ENCODE measurements at regions not wholly inside any gene's neighbourhood (a gene's known extent, or its start where the extent isn't known, plus 50 kb on each side); places are given as distances from the start of the nearest gene placed in this dataset.

- no peak overlapping the region for H3K4me3 ChIP-seq (ENCODE audit: low read depth, low read length)
- ChIA-PET POLR2A (no interaction called here), CTCF (no interaction called here)
- H3K27ac ChIP-seq (ENCODE audit: low read depth, low read length) = no peak overlapping the region
- no peak for DNase-seq (ENCODE audit: low read depth, low spot score)
- H3K9me3 ChIP-seq (ENCODE audit: control insufficient read depth, insufficient read depth, low read length) = no peaks in the 10 kb centered on the region
- TF ChIP-seq CTCF (IDR thresholded peaks at IDR 0.05; ENCODE audit: low read depth, low read length) = no peak
- no peaks in the 10 kb centered on the region for H3K27me3 ChIP-seq (ENCODE audit: control insufficient read depth, insufficient read depth, low read length)
These were observed 171.7 kb upstream of the MAN1A1 start for GRCh38 chr6:119521251-119521650.

DNA sequence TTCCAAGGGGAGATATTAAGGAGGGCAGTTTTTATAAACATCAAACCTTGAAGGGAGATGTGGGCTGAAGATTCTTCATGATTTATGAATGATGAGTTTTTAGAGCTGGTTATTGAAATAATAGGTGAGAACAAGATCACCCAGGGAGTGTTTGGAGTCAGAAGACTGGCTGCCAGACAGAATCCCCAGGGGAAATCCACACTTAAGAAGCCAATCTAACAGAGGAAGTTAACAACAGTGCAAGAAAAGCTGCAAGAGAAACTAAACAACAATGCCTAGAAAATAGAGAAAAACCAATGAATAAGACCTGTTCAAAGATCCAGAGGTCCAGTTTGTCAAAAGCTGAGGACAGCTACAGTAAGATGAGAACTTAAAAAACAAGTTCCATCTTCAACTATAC, 167.9 kb upstream of the MAN1A1 start:
- ChIA-PET POLR2A (no interaction called here), CTCF (interaction anchor here (0.7 kb wide), 1 partner anchor 124 kb away, joined by 3 read pairs; no protein-coding TSS in a partner anchor)
- H3K4me3 ChIP-seq (ENCODE audit: low read depth, low read length) = no peak overlapping the region
- no peak for DNase-seq (ENCODE audit: low read depth, low spot score)
- H3K27ac ChIP-seq (ENCODE audit: low read depth, low read length) = no peak overlapping the region
- no peaks in the 10 kb centered on the region for H3K9me3 ChIP-seq (ENCODE audit: control insufficient read depth, insufficient read depth, low read length)
- peaks cover 7% of the 10 kb centered on the region for H3K27me3 ChIP-seq (ENCODE audit: control insufficient read depth, insufficient read depth, low read length)
- TF ChIP-seq CTCF (IDR thresholded peaks at IDR 0.05; ENCODE audit: low read depth, low read length) = no peak

DNA sequence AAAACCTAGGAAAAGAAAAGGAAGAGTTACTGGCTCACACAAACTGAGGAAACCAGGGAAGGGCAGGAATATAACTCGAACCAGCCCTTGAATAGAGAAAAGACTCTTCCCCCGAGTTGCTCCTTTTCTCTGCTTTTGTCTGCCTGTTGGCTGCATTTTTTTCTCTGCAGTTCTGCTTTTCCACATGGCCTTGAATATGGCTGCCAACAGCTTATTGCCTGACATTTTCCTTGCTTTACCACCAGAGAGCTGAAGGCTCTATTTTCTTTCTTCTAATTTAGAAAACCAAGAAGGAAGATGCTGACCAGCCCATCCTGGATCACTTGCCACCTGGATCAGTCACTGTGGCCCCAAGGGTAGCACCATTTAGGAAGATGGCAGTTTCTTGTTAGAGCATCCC, 164.8 kb upstream of the MAN1A1 start:
- CTCF ChIA-PET = no interaction called here
- no peak overlapping the region for H3K4me3 ChIP-seq (ENCODE audit: low read depth, low read length)
- H3K9me3 ChIP-seq (ENCODE audit: control insufficient read depth, insufficient read depth, low read length) = no peaks in the 10 kb centered on the region
- POLR2A ChIA-PET = no interaction called here
- no peak for TF ChIP-seq CTCF (IDR thresholded peaks at IDR 0.05; ENCODE audit: low read depth, low read length)
- peaks cover 7% of the 10 kb centered on the region for H3K27me3 ChIP-seq (ENCODE audit: control insufficient read depth, insufficient read depth, low read length)
- no peak overlapping the region for H3K27ac ChIP-seq (ENCODE audit: low read depth, low read length)
- DNase-seq (ENCODE audit: low read depth, low spot score) = no peak

- DNase-seq (ENCODE audit: low read depth, low spot score) = no peak
- Histone ChIP-seq H3K4me3 (ENCODE audit: low read depth, low read length) (no peak overlapping the region), H3K9me3 (ENCODE audit: control insufficient read depth, insufficient read depth, low read length) (no peaks in the 10 kb centered on the region), H3K27me3 (ENCODE audit: control insufficient read depth, insufficient read depth, low read length) (peaks cover 7% of the 10 kb centered on the region), H3K27ac (ENCODE audit: low read depth, low read length) (no peak overlapping the region)
- CTCF ChIA-PET = interaction anchor here (0.6 kb wide), 1 partner anchor 232 kb away, joined by 3 read pairs; no protein-coding TSS in a partner anchor
- TF ChIP-seq CTCF (IDR thresholded peaks at IDR 0.05; ENCODE audit: low read depth, low read length) = no peak
- POLR2A ChIA-PET = no interaction called here
These were observed 161.5 kb upstream of the MAN1A1 start for GRCh38 chr6:119511024-119511423.

GRCh38 chr6:119510246-119510645, 160.7 kb upstream of the MAN1A1 start:
- Histone ChIP-seq H3K9me3 (ENCODE audit: control insufficient read depth, insufficient read depth, low read length) (no peaks in the 10 kb centered on the region), H3K4me3 (ENCODE audit: low read depth, low read length) (no peak overlapping the region), H3K27ac (ENCODE audit: low read depth, low read length) (no peak overlapping the region), H3K27me3 (ENCODE audit: control insufficient read depth, insufficient read depth, low read length) (peaks cover 7% of the 10 kb centered on the region)
- TF ChIP-seq CTCF (IDR thresholded peaks at IDR 0.05; ENCODE audit: low read depth, low read length) = no peak
- DNase-seq (ENCODE audit: low read depth, low spot score) = no peak
- CTCF ChIA-PET = no interaction called here
- POLR2A ChIA-PET = no interaction called here

Data from AG04450 (cell line).